MM.1S (cell line): ENCODE measurements at regions not wholly inside any gene's neighbourhood (a gene's known extent, or its start where the extent isn't known, plus 50 kb on each side); places are given as distances from the start of the nearest gene placed in this dataset.

Source experiments
- EZH2 ChIP-seq: fragments of 300-600 bp; sonication (generic); optimal IDR thresholded peaks from 2 replicates; pipeline ENCODE3; 2017; ENCODE audit warnings: low read depth, mild to moderate bottlenecking, antibody characterized with exemption, low read length, mixed read lengths
- EZH2phosphoT487 ChIP-seq: fragments of 300-600 bp; sonication (generic); IDR thresholded peaks from 2 replicates; pipeline ENCODE4 v1.6.1; 2018; ENCODE audit warnings: antibody characterized with exemption, low read length
- TF ChIP-seq, protein P1 (sequence below): fragments of 300-600 bp; sonication (generic); IDR thresholded peaks from 2 replicates; pipeline ENCODE4 v1.5.1; 2016; ENCODE audit warnings: antibody characterized with exemption, low read length, mixed read lengths

DNA sequence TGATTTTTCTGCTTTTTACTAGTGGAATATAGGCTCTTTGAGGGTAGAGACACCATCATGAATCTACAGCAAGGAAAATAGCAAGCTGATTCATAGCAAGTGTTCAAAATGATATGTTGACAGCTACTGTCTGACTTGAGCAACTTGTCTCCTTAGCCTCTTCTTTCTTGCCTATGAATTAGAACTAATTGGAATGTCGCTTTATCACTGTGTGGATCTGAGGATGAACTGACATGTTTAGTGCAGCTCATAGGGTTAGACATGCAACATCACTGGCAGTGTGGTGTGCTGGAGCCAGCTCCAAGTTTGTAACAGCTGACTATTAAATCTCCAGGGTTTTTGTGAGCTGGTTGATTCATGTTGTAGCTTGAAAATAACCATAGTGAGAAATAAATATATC, 1068.4 kb downstream of the PCDH18 start:
- TF ChIP-seq, protein P1, sequence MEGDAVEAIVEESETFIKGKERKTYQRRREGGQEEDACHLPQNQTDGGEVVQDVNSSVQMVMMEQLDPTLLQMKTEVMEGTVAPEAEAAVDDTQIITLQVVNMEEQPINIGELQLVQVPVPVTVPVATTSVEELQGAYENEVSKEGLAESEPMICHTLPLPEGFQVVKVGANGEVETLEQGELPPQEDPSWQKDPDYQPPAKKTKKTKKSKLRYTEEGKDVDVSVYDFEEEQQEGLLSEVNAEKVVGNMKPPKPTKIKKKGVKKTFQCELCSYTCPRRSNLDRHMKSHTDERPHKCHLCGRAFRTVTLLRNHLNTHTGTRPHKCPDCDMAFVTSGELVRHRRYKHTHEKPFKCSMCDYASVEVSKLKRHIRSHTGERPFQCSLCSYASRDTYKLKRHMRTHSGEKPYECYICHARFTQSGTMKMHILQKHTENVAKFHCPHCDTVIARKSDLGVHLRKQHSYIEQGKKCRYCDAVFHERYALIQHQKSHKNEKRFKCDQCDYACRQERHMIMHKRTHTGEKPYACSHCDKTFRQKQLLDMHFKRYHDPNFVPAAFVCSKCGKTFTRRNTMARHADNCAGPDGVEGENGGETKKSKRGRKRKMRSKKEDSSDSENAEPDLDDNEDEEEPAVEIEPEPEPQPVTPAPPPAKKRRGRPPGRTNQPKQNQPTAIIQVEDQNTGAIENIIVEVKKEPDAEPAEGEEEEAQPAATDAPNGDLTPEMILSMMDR, result no peak
- TF ChIP-seq EZH2phosphoT487 (no peak), EZH2 (no peak)
